HG03342 (cell line): ENCODE measurements at regions not wholly inside any gene's neighbourhood (a gene's known extent, or its start where the extent isn't known, plus 50 kb on each side); places are given as distances from the start of the nearest gene placed in this dataset.
A peak's percentile ranks its signal among the peaks of the same experiment; 100 is the strongest.

Experiments
- ATAC-seq: cut with Tn5 transposase; IDR thresholded peaks from one replicate; pipeline ENCODE4 v1.9.1; 2021; ENCODE audit warnings: mild to moderate bottlenecking, moderate library complexity; ENCODE audit not compliant: unreplicated experiment

DNA sequence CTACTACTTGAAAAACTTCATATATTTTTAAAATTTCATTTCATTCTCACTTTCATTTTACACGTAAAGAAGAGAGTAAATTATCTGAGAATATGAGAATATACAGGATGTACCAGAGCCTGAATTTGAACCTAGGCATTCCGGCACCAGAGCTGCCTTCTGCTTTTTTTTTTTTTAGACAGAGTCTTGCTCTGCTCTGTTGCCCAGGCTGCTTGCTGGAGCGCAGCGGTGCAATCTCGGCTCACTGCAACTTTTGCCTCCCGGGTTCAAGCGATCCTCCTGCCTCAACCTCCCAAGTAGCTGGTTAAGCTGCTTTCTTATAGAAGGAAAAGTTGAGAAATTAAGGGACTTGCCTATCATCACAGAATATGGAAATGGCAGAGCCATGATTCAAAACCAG is 540.1 kb downstream of the EBF1 start:
- peak; percentile 44 for ATAC-seq

DNA sequence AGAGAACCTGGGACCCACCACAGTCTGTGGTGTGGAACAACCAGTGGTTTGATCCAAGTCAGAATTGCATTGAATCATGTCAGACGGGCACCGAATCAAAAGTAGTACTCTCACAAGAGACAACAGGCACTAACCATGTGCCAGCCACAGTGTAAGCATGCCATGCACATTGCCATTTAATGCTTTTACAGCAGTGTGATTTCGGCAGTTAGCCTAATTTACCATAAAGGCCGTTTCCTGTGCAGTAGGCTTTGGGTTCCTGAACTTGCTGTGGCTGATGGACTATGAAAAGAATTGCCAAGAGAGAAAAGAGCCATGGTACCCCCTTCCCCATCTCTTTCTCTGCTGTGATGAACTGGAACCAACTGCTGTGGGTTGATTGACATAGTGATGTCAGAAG is 540.6 kb downstream of the EBF1 start:
- no peak for ATAC-seq

- no peak for ATAC-seq
These were observed 545.8 kb downstream of the EBF1 start for GRCh38 chr5:158553962-158554336.

DNA sequence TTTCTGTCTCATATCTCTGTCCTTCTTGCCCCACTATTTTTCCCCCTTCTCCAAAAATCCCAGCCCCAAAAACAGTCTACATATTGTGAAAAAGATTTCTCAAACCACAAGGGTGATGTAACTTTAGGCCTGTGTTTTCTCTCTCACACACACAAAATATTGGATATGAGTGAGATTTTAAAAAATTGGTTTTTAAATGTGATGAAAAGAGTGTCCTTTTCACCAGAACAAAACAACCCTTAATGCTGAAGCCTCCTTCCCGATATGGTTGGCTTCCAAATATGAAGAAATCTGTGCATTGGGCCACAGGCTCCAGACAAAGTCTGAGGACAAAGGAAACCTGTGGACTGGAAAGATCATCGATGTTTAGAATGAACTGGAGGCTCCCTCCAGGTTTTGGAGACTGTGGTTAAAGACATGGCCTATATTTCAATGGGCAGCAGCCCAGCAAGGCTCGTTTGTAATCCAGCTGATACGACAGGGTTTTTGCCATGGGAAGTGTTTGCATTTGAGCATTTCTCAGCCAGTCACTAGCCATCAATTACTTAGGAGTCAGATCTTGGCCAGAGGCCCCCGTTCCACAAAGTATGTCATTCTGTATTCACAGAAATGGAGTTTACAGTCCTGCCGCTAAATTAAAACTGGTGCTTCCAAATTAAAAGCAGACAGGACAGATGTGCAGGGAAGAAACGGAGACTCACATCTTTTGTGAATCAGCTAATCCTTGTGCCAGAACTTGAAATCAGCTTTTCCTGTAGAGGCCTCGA is 546.3 kb downstream of the EBF1 start:
- ATAC-seq = no peak

GRCh38 chr5:158552241-158552640 is 547.5 kb downstream of the EBF1 start:
- no peak for ATAC-seq

GRCh38 chr5:158549311-158549710 is 550.4 kb downstream of the EBF1 start:
- ATAC-seq = no peak

- ATAC-seq = no peak
These were observed 553.0 kb downstream of the EBF1 start for GRCh38 chr5:158546748-158547147.

DNA sequence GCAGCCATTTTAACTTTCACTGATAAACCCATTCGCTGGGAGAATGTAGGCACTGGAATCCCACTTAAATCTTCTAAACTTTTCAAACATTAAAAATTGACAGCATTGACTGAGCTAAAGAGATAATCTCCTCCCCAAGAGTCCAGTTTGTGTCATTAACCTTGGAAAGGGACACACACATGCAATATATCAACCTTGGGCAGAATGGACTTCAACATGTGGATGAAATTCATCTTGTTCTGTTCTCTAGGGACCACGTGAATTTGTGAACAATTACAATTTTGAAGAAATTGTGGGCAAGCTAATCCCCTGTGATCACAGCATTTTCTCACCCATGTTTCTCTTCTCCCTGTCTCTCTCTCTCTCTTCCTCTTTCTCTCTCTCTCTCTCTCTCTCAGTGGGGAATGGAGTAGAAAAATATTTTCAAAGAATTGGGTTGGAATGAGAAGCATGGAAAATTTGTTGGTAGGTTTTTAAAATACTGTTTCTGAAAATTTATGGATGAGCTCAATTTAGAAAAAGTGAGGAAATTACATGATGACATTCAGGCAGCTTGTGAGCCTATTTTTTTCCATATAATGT is 553.7 kb downstream of the EBF1 start:
- no peak for ATAC-seq

DNA sequence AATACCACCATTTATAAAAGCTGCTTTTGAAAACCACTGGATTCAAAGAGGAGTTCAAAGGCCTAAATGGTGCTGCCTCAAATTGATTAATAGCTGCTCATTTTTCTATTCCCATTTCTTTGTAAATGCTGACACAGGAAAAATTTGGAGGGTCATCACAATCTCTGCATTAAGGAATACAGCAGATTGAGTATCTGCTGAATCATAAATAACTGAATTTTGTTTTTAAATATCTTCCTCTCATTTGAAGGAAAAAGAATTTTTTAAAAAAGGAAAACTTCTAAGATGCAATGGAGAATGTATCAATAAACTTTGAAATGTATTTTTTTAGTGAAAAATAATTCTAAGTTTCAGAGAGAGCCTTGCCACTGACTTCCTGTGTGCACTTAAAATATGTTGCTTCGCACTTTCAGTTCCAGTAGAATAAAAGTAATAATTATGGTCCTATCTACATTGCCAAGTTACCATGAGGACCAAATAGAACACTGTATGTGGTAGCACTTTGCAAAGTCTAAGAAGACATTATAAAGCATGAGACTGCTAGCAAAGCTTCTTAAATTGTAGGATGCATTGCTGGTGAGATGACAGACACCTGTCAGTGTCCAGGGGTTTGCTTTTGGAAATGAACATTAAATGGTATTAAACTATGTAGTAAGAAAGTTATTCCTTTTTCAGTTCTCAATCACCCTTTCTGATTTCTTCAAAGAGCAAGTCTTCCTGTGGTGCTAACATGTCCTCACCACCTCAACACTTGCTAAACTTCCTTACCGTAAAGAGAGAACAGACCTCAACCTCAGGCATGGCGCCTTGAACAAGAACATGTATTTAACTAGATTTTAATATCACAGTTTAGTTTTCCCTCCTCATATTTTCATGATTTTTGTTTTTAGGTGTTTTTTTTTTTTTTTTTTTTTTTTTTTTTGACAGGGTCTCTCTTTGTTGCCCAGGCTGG is 555.1 kb downstream of the EBF1 start:
- no peak for ATAC-seq

GRCh38 chr5:158543539-158544387 is 556.0 kb downstream of the EBF1 start:
- no peak for ATAC-seq

GRCh38 chr5:158541536-158542297 is 558.0 kb downstream of the EBF1 start:
- ATAC-seq = no peak

GRCh38 chr5:158538506-158539074 is 561.1 kb downstream of the EBF1 start:
- ATAC-seq = no peak

GRCh38 chr5:158537366-158537765 is 562.4 kb downstream of the EBF1 start:
- no peak for ATAC-seq

GRCh38 chr5:158534203-158534602 is 565.5 kb downstream of the EBF1 start:
- no peak for ATAC-seq

- ATAC-seq = no peak
These were observed 567.0 kb downstream of the EBF1 start for GRCh38 chr5:158532739-158533138.

GRCh38 chr5:158531860-158532259 is 567.9 kb downstream of the EBF1 start:
- ATAC-seq = no peak

- no peak for ATAC-seq
These were observed 569.6 kb downstream of the EBF1 start for GRCh38 chr5:158530115-158530514.

DNA sequence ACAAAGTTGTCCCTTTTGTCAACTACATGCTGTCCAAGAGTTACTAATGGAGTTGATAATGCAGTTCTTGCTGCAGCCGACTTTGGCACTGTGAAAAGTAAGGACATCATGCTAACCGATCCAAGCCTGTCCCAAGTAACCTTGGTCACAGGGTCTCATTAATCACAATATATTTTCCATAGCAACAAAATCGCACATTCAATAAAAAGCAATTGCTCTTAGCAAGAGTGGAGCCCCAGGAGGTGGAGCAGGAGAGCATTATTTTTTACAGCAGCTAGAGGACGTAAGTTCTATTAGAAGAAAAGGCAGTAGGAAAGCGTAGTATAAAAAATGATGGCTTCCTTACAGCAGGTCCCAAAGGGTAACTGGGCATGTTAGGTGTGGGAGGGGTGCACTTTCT is 570.3 kb downstream of the EBF1 start:
- ATAC-seq = no peak

GRCh38 chr5:158525663-158526062 is 574.1 kb downstream of the EBF1 start:
- ATAC-seq = no peak

GRCh38 chr5:158524070-158524469 is 575.6 kb downstream of the EBF1 start:
- no peak for ATAC-seq
